ENCODE measurements at regions not wholly inside any gene's neighbourhood (a gene's known extent, or its start where the extent isn't known, plus 50 kb on each side); places are given as distances from the start of the nearest gene placed in this dataset.
"Not testable (repeated sequence)": the region's sequence is repeated elsewhere in the genome, so short reads cannot be mapped to it uniquely, and the experiment has no call there.

DNA sequence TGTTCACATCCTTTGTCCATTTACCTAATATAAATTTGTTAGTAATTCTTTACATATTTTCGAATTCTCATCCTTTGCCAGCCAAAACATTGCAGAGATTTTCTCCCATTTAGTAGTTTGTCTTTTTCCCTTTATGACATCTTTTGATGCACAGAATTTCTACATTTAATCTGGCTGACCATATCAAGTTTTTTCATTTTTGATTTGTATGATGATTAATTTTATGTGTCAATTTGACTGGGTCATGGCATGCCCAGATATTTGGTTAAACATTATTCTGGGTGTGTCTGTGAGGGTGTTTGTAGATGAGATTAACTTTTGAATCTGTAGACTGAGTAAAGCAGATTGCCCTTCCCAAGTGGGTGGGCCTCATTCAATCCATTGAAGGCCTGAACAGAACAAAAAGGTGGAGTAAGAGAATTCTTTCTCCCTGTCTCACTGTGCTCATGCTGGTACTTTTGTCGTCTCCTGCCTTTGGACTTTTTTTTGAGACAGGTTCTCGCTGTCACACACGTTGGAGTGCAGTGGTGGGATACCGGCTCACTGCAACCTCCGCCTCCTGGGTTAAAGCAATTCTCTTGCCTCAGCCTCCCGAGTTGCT, 72.1 kb upstream of the EPB41L1 start:
- no peak for DNase-seq

GRCh38 chr20:36083200-36083599, 71.3 kb upstream of the EPB41L1 start:
- not testable (repeated sequence) for DNase-seq

DNA sequence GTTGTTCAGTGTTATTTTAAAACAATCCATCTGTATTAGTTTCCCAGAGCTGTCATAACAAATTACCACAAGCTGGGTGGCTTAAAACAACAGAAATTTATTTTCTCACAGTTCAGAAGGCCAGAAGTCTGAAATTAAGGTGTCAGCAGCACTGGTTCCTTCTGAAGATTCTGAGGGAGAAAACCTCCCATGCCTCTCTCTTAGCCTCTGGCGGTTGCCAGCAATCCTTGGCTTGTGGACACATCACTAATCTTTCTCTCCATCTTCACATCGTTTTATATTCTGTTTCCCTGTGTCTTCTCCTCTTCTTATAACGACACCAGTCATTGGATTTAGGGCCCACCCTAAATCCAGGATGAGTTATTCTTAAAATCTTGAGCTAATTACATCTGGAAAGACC, 70.2 kb upstream of the EPB41L1 start:
- DNase-seq, result no peak

DNA sequence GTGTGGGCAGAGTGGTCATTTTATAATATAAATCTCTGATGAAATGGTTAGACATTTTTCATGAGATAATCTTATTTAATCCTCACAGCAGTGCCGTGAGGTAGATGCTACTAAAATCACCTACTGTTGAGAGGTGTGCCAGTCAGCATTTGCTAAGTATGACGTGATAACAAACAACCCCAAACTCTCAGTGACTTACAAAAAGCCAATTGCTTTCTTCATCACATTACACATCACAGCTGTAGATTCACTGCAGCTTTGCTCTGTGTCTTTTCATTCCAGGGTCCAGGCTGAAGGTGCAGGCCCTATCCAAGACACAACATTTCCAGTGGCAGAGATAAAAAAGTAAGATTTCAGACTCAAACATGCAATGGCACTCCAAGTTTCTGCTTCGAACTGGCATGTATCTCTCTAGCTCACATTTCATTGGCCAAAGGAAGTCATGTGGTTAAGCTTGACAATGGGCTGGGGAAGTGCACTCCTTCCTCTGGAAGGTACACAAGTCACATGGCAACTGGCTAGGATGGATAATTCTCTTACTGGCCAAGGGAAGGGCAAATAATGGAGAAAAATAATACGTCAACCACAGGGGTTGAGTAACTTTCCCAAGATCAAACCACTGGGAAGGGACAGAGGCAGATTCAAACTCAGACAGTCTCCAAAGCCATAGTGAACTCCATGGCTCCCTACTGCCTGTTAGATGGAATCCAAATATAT, 69.5 kb upstream of the EPB41L1 start:
- DNase-seq, result no peak

DNA sequence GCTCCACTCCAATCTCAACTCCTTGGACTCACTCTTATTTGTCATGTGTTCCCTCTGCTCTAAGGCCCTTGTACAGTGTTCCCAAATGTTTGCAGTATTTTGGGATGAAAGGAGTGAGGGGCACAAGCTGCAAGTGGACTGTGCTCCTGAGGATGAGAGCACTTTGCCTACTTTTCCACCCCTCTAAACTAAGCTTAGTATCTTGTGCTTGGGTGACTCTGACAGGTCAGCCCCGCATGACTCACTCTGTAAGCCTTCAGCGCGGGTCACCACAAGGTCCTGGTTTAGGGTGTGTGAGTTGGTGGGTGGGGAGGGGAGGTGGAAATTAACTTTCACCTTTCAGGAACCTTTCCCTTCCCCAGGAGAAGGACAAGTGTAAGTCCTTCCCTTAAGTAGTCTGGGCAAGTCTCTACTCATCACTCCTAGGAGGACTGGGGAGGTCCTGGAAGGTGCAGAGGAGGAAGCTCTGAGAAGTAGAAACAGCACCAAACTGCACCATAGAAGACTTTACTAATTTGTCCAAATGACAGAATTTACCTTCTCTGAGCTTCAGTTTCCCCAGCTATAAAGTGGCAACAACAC, 68.8 kb upstream of the EPB41L1 start:
- no peak for DNase-seq

GRCh38 chr20:36086767-36087166, 67.8 kb upstream of the EPB41L1 start:
- DNase-seq, result no peak

- DNase-seq, result no peak
Observed at GRCh38 chr20:36090223-36090622, 64.3 kb upstream of the EPB41L1 start.

DNA sequence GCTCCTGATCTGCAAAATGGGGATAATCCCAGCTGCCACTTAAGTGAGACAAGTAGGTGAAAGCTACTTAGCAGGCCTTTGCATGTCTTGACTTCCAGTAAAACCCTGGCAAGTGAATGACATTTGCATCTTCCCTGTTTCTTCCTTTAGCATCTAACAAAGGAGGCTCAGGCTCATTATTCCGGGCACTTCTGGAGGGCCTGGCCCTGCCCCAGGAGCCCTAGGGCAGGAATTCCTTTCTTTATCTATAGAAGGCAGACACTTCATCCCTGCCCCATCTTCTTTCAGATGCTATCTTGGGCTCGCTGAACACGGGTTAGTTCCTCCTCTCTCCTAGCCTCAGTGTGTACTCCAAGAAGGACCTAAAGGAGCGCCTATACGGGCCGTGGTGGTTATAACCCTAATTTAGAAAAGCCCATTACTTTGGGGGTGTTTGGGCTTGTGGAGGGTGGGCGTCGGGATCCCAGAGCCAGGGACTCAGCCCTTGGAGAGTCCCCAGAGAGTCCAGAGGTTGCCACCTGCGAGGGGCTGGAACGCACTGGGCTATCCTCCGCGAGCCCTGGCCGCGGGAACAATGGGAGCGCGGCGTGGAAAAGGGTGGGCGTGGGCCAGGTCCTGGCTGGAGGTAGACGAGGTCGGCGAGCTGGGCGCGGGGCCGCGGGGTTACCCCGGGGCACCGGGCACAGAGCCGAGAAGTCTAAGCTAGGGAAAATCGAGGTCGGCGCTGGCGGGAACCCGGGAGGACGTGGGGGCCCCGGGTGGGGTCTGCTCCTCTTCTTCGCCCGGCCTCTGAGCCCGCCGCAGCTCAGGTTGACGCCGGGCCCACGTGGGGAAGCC, 62.8 kb upstream of the EPB41L1 start:
- DNase-seq, result no peak

- DNase-seq, result no peak
Observed at GRCh38 chr20:36092398-36093024, 62.0 kb upstream of the EPB41L1 start.

DNA sequence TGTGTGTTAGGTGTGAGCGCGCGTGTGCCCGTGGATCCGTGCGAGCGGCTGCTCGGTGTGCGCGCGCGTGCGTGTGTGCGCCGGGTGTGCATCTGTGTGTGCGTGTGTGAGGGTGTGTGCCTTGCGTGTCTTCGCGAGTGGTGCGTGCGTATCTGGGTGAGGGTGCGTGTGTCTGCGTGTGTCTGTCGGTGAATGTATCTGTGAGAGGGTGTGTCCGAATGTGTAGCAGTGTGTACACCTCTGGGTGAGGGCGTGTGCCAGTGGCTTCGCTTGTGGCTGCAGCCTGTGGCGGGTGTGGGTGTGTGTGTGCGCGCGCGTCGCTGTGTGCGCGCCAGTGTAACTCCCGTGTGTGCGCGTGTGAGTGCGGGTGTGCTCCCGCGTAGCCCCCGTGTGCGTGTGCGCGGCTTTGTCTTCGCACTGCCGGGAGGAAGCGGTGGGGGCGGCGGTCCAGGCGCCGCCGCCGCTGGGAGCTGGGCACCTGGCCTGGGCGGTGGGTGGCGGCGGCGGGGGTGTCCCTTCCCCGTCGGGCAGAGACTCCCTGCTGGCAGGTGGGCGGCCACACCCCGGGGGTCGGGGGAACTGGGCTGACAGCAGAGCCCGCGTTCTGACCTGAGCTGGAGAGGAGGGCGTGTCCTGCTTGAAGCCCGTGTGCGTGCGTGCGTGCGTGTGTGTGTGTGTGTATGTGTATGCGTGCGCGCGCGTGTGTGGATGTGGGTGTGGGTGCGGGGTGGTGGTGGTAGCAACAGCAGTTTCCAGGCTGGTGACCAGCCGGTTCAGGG, 61.3 kb upstream of the EPB41L1 start:
- DNase-seq, result peak; percentile 18

- no peak for DNase-seq
Observed at GRCh38 chr20:36093804-36094145, 60.8 kb upstream of the EPB41L1 start.

- no peak for DNase-seq
Observed at GRCh38 chr20:36094497-36094896, 60.0 kb upstream of the EPB41L1 start.

GRCh38 chr20:36096435-36096834, 58.1 kb upstream of the EPB41L1 start:
- DNase-seq, result no peak

GRCh38 chr20:36097337-36098151, 57.0 kb upstream of the EPB41L1 start:
- DNase-seq, result no peak

DNA sequence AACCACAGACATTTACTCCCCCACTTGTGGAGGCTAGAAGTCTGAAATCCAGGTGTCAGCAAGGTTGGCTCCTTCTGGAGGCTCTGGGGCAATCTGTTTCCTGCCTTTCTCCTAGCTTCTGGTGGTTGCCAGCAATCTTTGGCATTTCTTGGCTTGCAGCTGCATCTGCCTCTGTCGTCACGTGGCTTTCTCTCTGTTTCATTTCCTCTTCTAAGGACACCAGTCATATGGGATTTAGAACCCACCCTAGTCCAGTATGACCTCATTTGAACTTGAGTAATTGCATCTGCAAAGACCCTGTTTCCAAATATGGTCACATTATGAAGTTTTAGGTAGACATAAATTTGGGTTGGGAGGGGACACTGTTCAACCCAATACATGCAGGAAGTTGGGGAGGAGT, 56.2 kb upstream of the EPB41L1 start:
- no peak for DNase-seq

- DNase-seq, result no peak
Observed at GRCh38 chr20:36099106-36099505, 55.4 kb upstream of the EPB41L1 start.

DNA sequence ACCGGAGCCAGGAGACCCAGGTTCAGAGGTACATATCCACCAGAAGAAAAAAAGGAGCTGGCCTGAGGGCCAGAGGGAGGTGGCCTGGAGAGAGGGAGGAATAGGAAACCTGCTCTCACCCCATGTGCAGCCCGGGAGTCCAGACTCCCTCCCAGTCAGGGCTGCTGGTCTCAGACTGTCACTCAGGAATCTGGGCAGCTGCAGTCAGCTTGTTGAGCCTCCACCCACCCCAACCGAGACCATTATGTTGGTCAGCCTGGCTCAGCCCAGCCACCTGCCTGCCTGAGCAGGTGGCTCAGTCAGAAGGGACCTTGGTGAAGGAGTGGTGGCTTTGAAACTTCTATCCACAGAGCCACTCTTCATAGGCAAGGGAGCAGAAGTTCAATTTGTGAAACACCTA, 53.3 kb upstream of the EPB41L1 start:
- no peak for DNase-seq

- DNase-seq, result no peak
Observed at GRCh38 chr20:36102306-36102705, 52.2 kb upstream of the EPB41L1 start.

DNA sequence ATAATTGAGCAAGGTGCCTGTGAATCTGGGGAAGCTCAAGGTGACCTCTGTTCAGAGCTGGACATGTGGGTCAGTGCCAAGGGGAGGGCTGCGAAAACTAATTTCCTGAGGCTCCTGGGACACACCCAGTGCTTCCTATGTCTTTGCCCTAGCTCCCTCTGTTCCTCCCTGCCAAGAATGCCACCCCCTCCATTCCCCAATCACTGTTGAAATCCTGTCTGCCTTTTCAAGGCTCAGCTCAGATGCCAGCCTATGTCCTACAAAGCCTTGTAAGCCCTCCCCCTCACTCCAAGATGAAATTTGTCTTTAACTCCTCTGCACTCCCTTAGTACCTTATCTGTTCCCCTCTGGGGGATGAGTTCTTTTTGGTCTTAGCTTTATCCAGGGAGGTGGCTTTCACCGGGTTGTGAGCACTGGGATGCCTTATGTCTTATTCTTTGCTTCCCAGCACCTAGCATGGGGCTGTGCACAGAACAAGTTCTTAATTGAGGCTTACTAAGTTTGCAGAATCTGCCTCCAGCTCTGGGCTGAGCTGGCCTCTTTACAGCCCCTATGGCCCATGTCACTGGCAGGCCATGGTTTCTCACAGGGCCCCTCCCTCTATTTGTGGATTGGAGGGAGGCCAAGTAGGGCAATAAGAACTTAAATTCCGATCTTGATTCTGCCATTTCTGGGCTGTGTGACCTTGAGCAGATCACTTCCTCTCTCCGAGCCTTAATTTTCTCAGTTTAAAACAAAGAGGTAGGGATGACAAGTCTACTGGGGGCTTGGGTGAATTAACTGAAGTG, 51.5 kb upstream of the EPB41L1 start:
- no peak for DNase-seq

GRCh38 chr20:36104244-36104643, 50.3 kb upstream of the EPB41L1 start:
- no peak for DNase-seq
